ENCODE measurements at regions not wholly inside any gene's neighbourhood (a gene's known extent, or its start where the extent isn't known, plus 50 kb on each side); places are given as distances from the start of the nearest gene placed in this dataset.

DNA sequence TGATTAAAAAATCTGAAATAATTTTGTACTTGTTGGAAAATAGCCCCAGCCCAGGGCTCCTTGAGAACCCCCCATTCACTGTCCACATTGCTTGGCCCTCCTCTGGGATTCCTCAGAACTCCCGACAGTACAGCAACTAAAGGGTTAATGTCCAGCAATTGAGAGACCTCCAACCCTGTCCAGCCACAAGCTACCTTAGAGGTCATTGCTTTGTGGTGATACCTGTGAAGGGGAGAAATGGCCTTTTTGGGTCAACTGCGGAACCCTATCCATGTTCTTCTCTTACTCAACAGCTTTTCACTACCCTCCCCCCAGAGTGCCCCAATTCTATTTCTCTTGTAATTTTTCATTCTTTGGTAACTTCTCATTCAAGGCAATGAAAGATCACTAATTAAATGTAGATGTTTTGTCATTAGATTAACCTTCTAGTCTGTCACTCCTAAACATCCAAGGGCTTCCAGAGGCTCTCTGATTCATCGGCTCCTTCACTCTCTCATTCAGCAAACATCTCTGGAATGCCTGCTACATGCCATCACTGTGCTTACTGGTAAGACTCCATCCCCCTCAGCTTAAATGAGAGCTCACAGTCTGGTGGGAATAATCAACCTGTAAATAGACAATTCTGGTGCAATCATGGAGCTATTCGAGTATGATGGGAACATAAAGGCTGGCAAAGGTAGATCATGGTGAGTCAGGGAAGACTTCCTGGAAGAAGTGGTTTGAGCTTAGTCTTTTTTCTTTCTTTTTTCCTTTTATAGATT lies 241.4 kb upstream of the PGRMC2 start:
- H3K4me1 ChIP-seq (ENCODE audit: control insufficient read depth, insufficient read depth, low read length): no peaks in the 10 kb centered on the region
- POLR2A ChIA-PET: interaction anchor here (0.6 to 1.5 kb wide), 3 partner anchors 11 to 91 kb away, joined by 5 to 11 read pairs (median 5); no protein-coding TSS in a partner anchor
- H3K9me3 ChIP-seq (ENCODE audit: control insufficient read depth, insufficient read depth, low read depth, low read length): no peaks in the 10 kb centered on the region
- H3K27ac ChIP-seq (ENCODE audit: extremely low read depth, low read depth, low read length): no peak overlapping the region
- H3K36me3 ChIP-seq (ENCODE audit: control insufficient read depth in 2 of 2, insufficient read depth in 1 of 2, low read length in 2 of 2): no peaks in the 10 kb centered on the region
- CTCF ChIA-PET: no interaction called here
- TF ChIP-seq ZNF2 (tag by site-specific recombination; IDR thresholded peaks at IDR 0.05) (no peak), ZBTB48 (tag by site-specific recombination; IDR thresholded peaks at IDR 0.05) (no peak), ZNF521 (tag by site-specific recombination; IDR thresholded peaks at IDR 0.05) (no peak), ZNF214 (tag by site-specific recombination; IDR thresholded peaks at IDR 0.05; ENCODE audit: borderline replicate concordance) (no peak), ZNF626 (tag by site-specific recombination; IDR thresholded peaks at IDR 0.05) (no peak), ZNF350 (tag by site-specific recombination; IDR thresholded peaks at IDR 0.05) (no peak), GLI4 (tag by site-specific recombination; IDR thresholded peaks at IDR 0.05) (no peak), ZBTB8A (tag by site-specific recombination; IDR thresholded peaks at IDR 0.05) (no peak), ZNF433 (tag by site-specific recombination; IDR thresholded peaks at IDR 0.05; ENCODE audit: low read depth) (no peak), SETDB1 (IDR thresholded peaks at IDR 0.05; ENCODE audit: insufficient read length, low read length) (no peak), BCL11B (tag by site-specific recombination; IDR thresholded peaks at IDR 0.05; ENCODE audit: low read depth) (no peak), ZEB2 (tag by site-specific recombination; IDR thresholded peaks at IDR 0.05) (no peak), KLF10 (tag by site-specific recombination; IDR thresholded peaks at IDR 0.05) (no peak), ZNF677 (tag by site-specific recombination; IDR thresholded peaks at IDR 0.05) (no peak), ZIC2 (tag by site-specific recombination; IDR thresholded peaks at IDR 0.05) (no peak), ZNF548 (tag by site-specific recombination; IDR thresholded peaks at IDR 0.05) (no peak)
- TF ChIP-seq, protein P1, sequence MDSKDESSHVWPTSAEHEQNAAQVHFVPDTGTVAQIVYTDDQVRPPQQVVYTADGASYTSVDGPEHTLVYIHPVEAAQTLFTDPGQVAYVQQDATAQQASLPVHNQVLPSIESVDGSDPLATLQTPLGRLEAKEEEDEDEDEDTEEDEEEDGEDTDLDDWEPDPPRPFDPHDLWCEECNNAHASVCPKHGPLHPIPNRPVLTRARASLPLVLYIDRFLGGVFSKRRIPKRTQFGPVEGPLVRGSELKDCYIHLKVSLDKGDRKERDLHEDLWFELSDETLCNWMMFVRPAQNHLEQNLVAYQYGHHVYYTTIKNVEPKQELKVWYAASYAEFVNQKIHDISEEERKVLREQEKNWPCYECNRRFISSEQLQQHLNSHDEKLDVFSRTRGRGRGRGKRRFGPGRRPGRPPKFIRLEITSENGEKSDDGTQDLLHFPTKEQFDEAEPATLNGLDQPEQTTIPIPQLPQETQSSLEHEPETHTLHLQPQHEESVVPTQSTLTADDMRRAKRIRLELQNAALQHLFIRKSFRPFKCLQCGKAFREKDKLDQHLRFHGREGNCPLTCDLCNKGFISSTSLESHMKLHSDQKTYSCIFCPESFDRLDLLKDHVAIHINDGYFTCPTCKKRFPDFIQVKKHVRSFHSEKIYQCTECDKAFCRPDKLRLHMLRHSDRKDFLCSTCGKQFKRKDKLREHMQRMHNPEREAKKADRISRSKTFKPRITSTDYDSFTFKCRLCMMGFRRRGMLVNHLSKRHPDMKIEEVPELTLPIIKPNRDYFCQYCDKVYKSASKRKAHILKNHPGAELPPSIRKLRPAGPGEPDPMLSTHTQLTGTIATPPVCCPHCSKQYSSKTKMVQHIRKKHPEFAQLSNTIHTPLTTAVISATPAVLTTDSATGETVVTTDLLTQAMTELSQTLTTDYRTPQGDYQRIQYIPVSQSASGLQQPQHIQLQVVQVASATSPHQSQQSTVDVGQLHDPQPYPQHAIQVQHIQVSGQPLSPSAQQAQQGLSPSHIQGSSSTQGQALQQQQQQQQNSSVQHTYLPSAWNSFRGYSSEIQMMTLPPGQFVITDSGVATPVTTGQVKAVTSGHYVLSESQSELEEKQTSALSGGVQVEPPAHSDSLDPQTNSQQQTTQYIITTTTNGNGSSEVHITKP (tag by site-specific recombination; IDR thresholded peaks at IDR 0.05): no peak
- TF ChIP-seq, protein P2, sequence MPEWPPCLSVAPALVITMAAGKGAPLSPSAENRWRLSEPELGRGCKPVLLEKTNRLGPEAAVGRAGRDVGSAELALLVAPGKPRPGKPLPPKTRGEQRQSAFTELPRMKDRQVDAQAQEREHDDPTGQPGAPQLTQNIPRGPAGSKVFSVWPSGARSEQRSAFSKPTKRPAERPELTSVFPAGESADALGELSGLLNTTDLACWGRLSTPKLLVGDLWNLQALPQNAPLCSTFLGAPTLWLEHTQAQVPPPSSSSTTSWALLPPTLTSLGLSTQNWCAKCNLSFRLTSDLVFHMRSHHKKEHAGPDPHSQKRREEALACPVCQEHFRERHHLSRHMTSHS (tag by site-specific recombination; IDR thresholded peaks at IDR 0.05): no peak
- no peak overlapping the region for H3K4me3 ChIP-seq (ENCODE audit: low read depth, low read length)

DNA sequence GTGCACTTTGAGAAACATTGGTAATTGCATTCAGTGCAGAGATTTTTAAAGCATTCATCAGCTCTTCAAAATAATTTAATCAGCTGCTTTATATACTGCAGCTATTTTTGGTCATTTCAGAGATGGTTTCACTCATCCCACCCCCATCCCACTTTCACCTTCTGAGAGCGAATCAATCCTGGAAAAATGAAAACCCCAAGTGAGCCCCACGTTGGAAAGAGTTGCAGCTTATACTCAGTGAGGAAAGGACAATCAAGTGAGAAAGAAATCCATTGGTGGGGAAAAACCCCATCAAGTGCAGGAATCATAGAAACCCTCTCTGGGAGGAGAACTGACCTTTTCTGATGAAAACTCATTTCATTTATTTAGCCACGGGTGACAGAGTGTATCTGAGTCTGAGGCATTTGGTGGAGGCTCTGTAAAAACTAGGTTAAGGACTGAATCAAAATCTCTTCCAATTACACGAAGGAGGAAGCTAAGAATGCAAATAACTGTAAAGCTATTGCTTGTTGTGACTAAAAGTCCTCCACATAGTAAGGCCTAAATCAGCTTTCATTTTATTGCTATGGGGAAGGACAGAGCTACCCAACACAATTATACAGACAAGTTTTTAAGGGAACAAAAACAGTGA lies 240.4 kb upstream of the PGRMC2 start:
- Histone ChIP-seq H3K9me3 (ENCODE audit: control insufficient read depth, insufficient read depth, low read depth, low read length) (no peaks in the 10 kb centered on the region), H3K4me3 (ENCODE audit: low read depth, low read length) (no peak overlapping the region), H3K27ac (ENCODE audit: extremely low read depth, low read depth, low read length) (no peak overlapping the region), H3K36me3 (ENCODE audit: control insufficient read depth in 2 of 2, insufficient read depth in 1 of 2, low read length in 2 of 2) (no peaks in the 10 kb centered on the region), H3K4me1 (ENCODE audit: control insufficient read depth, insufficient read depth, low read length) (no peaks in the 10 kb centered on the region)
- ChIA-PET POLR2A (interaction anchor here (0.8 to 1.5 kb wide), 3 partner anchors 25 to 746 kb away, joined by 3 to 11 read pairs (median 4); partner anchors contain the start of gene HSPA4L), CTCF (interaction anchor here (0.5 kb wide), 1 partner anchor 17 kb away, joined by 3 read pairs; no protein-coding TSS in a partner anchor)
- TF ChIP-seq HOXD13 (CRISPR knock-in tag; IDR thresholded peaks at IDR 0.05; ENCODE audit: borderline replicate concordance) (no peak), ZNF10 (tag by site-specific recombination; IDR thresholded peaks at IDR 0.05) (no peak), ZNF561 (tag by site-specific recombination; IDR thresholded peaks at IDR 0.05; ENCODE audit: borderline replicate concordance) (no peak), HOXA7 (CRISPR knock-in tag; IDR thresholded peaks at IDR 0.05; ENCODE audit: borderline replicate concordance) (no peak), GLIS1 (tag by site-specific recombination; IDR thresholded peaks at IDR 0.05) (no peak), ZBTB17 (tag by site-specific recombination; IDR thresholded peaks at IDR 0.05) (no peak), ZNF677 (tag by site-specific recombination; IDR thresholded peaks at IDR 0.05) (no peak), ZNF843 (tag by site-specific recombination; IDR thresholded peaks at IDR 0.05) (no peak), GLI4 (tag by site-specific recombination; IDR thresholded peaks at IDR 0.05) (no peak), TCF7L2 (IDR thresholded peaks at IDR 0.05; ENCODE audit: borderline replicate concordance, low read depth, low read length) (no peak)
- TF ChIP-seq, protein P3, sequence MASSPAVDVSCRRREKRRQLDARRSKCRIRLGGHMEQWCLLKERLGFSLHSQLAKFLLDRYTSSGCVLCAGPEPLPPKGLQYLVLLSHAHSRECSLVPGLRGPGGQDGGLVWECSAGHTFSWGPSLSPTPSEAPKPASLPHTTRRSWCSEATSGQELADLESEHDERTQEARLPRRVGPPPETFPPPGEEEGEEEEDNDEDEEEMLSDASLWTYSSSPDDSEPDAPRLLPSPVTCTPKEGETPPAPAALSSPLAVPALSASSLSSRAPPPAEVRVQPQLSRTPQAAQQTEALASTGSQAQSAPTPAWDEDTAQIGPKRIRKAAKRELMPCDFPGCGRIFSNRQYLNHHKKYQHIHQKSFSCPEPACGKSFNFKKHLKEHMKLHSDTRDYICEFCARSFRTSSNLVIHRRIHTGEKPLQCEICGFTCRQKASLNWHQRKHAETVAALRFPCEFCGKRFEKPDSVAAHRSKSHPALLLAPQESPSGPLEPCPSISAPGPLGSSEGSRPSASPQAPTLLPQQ (tag by site-specific recombination; IDR thresholded peaks at IDR 0.05): no peak

All from HEK293 (cell line).